HCT116 (cell line): ENCODE measurements at regions not wholly inside any gene's neighbourhood (a gene's known extent, or its start where the extent isn't known, plus 50 kb on each side); places are given as distances from the start of the nearest gene placed in this dataset.

Experiments
- ATAC-seq: fragments of 200-7000 bp; cut with Tn5 transposase; 2 replicates; pipeline ENCODE4 v1.9.1; 2020; ENCODE audit warnings: mild to moderate bottlenecking, moderate library complexity
- BruUV-seq: library from RNA; stranded (reverse); fragments of 400-500 nt; replicated peaks from 2 replicates; lab custom pipeline; 2021; lab: Mats Ljungman, UMichigan
- CTCF ChIA-PET: fragments of 300-600 bp; sonication (Branson Sonifier 250); formaldehyde crosslinking; loops from one replicate; lab custom pipeline; 2021; ENCODE audit warnings: antibody characterized with exemption; lab: Charles Lee
- POLR2A ChIA-PET: fragments of 300-600, 350-600 bp; sonication (Branson Sonifier 250); formaldehyde crosslinking; loops from one replicate; lab custom pipeline; 2021; ENCODE audit warnings: antibody characterized with exemption; lab: Charles Lee
- RAD21 ChIA-PET, 2 experiments: fragments of 300-600 bp; sonication (Branson Sonifier 250); formaldehyde crosslinking; loops; one replicate each; lab custom pipeline; 2023; ENCODE audit warnings: low total read pairs in 2 of 2; ENCODE audit not compliant: uncharacterized antibody in 2 of 2, unreplicated experiment in 2 of 2, low non-redundant PET in 1 of 2; lab: Charles Lee
- DNase-seq: peaks from one replicate; pipeline ENCODE4 v3.0.0-alpha.2; 2010; ENCODE audit warnings: low read depth, low spot score
- H2AFZ ChIP-seq: fragments of 200-600 bp; shearing (Covaris generic), sonication (generic); 2 replicates; pipeline ENCODE4 v1.6.1; 2017; ENCODE audit warnings: low read depth, mixed run types, mixed read lengths, antibody characterized with exemption, low read length; ENCODE audit not compliant: poor library complexity, severe bottlenecking
- H3K27ac ChIP-seq: 2 replicates; pipeline ENCODE4 v1.5.1; 2012; ENCODE audit warnings: low read depth, low read length
- H3K27me3 ChIP-seq: fragments of 200-600 bp; sonication (generic); 2 replicates; pipeline ENCODE4 v1.6.1; 2016; ENCODE audit warnings: mixed run types, low read length, mixed read lengths; ENCODE audit not compliant: insufficient read depth
- H3K36me3 ChIP-seq, 2 experiments: fragments of 200-500 bp in 1 of 2; fragments of 200-600 bp in 1 of 2; sonication (Bioruptor generic) in 1 of 2; sonication (generic) in 1 of 2; 2 replicates each; pipeline versions ENCODE4 v1.5.1 to v1.6.1; 2014 to 2016; ENCODE audit warnings: low read length in 2 of 2, inconsistent platforms in 1 of 2, mixed read lengths in 1 of 2, mixed run types in 1 of 2; ENCODE audit not compliant: insufficient read depth in 2 of 2, control insufficient read depth in 1 of 2
- H3K4me1 ChIP-seq, 2 experiments: fragments of 200-600 bp in 1 of 2; sonication (generic) in 1 of 2; 2 replicates each; pipeline versions ENCODE4 v1.5.1 to v1.6.1; 2012 to 2017; ENCODE audit warnings: low read length in 2 of 2, inconsistent platforms in 1 of 2, mild to moderate bottlenecking in 1 of 2, mixed read lengths in 1 of 2, mixed run types in 1 of 2, moderate library complexity in 1 of 2; ENCODE audit not compliant: insufficient read depth in 2 of 2, control insufficient read depth in 1 of 2
- H3K4me2 ChIP-seq: fragments of 200-600 bp; sonication (generic); 2 replicates; pipeline ENCODE4 v1.6.1; 2017; ENCODE audit warnings: mixed run types, low read length, mixed read lengths
- H3K4me3 ChIP-seq, 2 experiments: fragments of 200-600 bp in 1 of 2; sonication (generic) in 1 of 2; replicated peaks in 1 of 2; 2 replicates each; pipeline ENCODE4 v1.5.1; 2011 to 2016; ENCODE audit warnings: low read length in 2 of 2, control low read depth in 1 of 2, low read depth in 1 of 2, mild to moderate bottlenecking in 1 of 2, mixed read lengths in 1 of 2, mixed run types in 1 of 2
- H3K79me2 ChIP-seq: fragments of 200-600 bp; sonication (generic); 2 replicates; pipeline ENCODE4 v1.6.1; 2017; ENCODE audit warnings: mild to moderate bottlenecking, mixed run types, low read length, moderate library complexity, mixed read lengths; ENCODE audit not compliant: insufficient read depth
- H3K9ac ChIP-seq: fragments of 200-600 bp; sonication (generic); 2 replicates; pipeline ENCODE4 v1.6.1; 2016; ENCODE audit warnings: low read length, mixed read lengths
- H3K9me2 ChIP-seq: fragments of 200-600 bp; sonication (generic), shearing (Covaris generic); 2 replicates; pipeline ENCODE4 v1.6.1; 2017; ENCODE audit warnings: mixed run types, mild to moderate bottlenecking, moderate library complexity; ENCODE audit not compliant: insufficient read depth
- H3K9me3 ChIP-seq, 2 experiments: fragments of 200-500 bp in 1 of 2; fragments of 200-600 bp in 1 of 2; sonication (Bioruptor generic) in 1 of 2; sonication (generic) in 1 of 2; 2 replicates each; pipeline ENCODE4 v1.6.1; 2014 to 2017; ENCODE audit warnings: low read length in 2 of 2, mixed read lengths in 2 of 2, inconsistent platforms in 1 of 2, low read depth in 1 of 2, mild to moderate bottlenecking in 1 of 2, mixed run types in 1 of 2, moderate library complexity in 1 of 2; ENCODE audit not compliant: control insufficient read depth in 1 of 2, insufficient read depth in 1 of 2
- H4K20me1 ChIP-seq: fragments of 200-600 bp; sonication (generic), shearing (Covaris generic); 2 replicates; pipeline ENCODE4 v1.6.1; 2017; ENCODE audit warnings: mixed run types, mild to moderate bottlenecking, moderate library complexity; ENCODE audit not compliant: insufficient read depth
- CBX3 ChIP-seq: IDR thresholded peaks from 2 replicates; pipeline ENCODE4 v1.6.1; 2012; ENCODE audit warnings: low read depth
- CEBPB ChIP-seq: IDR thresholded peaks from 2 replicates; pipeline ENCODE4 v1.6.1; 2012; ENCODE audit warnings: low read depth
- EGR1 ChIP-seq: IDR thresholded peaks from 2 replicates; pipeline ENCODE4 v1.6.1; 2012; ENCODE audit warnings: low read depth
- EZH2phosphoT487 ChIP-seq: fragments of 200-600 bp; IDR thresholded peaks from 2 replicates; pipeline ENCODE4 v1.6.1; 2018; ENCODE audit warnings: antibody characterized with exemption, borderline replicate concordance
- FOSL1 ChIP-seq: IDR thresholded peaks from 2 replicates; pipeline ENCODE4 v1.6.1; 2012; ENCODE audit warnings: low read depth
- JUND ChIP-seq: IDR thresholded peaks from 2 replicates; pipeline ENCODE4 v1.6.1; 2012
- POLR2A ChIP-seq: IDR thresholded peaks from 2 replicates; pipeline ENCODE4 v1.7.0; 2011; ENCODE audit warnings: borderline replicate concordance; ENCODE audit not compliant: insufficient read depth, insufficient read length; ENCODE audit errors: extremely low read depth
- POLR2AphosphoS5 ChIP-seq: IDR thresholded peaks from 2 replicates; pipeline ENCODE4 v1.6.1; 2011; ENCODE audit warnings: mild to moderate bottlenecking, low read depth, low read length, moderate library complexity
- SIN3A ChIP-seq: IDR thresholded peaks from 2 replicates; pipeline ENCODE4 v1.6.1; 2012; ENCODE audit warnings: low read depth
- SP1 ChIP-seq: IDR thresholded peaks from 2 replicates; pipeline ENCODE4 v1.6.1; 2012; ENCODE audit warnings: low read depth
- SRF ChIP-seq: IDR thresholded peaks from 2 replicates; pipeline ENCODE4 v1.6.1; 2012; ENCODE audit warnings: low read depth
- TCF7L2 ChIP-seq: IDR thresholded peaks from 2 replicates; pipeline ENCODE4 v1.7.0; 2011; ENCODE audit warnings: borderline replicate concordance, inconsistent platforms; ENCODE audit not compliant: insufficient read depth, insufficient read length; ENCODE audit errors: extremely low read depth
- YY1 ChIP-seq: IDR thresholded peaks from 2 replicates; pipeline ENCODE4 v1.6.1; 2011; ENCODE audit warnings: low read length, low read depth, moderate library complexity, mild to moderate bottlenecking; ENCODE audit not compliant: insufficient replicate concordance; ENCODE audit errors: extremely low read depth
- ZFX ChIP-seq: fragments of 450-650 bp; IDR thresholded peaks from 2 replicates; pipeline ENCODE4 v1.6.1; 2017
- ZNF274 ChIP-seq: fragments of 200-500 bp; sonication (Bioruptor generic); IDR thresholded peaks from 2 replicates; pipeline ENCODE4 v1.6.1; 2014; ENCODE audit warnings: mild to moderate bottlenecking, low read depth, low read length, inconsistent platforms
- intact Hi-C: fragments of 100-400 bp; cut with micrococcal nuclease; formaldehyde crosslinking; loops from 2 replicates; pipeline ENCODE4 v1.10.0; 2022
- TF ChIP-seq, protein P1 (sequence below): IDR thresholded peaks from 2 replicates; pipeline ENCODE4 v1.6.1; 2012
- TF ChIP-seq, protein P2 (sequence below): IDR thresholded peaks from 2 replicates; pipeline ENCODE4 v1.6.1; 2012; ENCODE audit warnings: low read depth
- TF ChIP-seq, protein P3 (sequence below): IDR thresholded peaks from 2 replicates; pipeline ENCODE4 v1.6.1; 2012

DNA sequence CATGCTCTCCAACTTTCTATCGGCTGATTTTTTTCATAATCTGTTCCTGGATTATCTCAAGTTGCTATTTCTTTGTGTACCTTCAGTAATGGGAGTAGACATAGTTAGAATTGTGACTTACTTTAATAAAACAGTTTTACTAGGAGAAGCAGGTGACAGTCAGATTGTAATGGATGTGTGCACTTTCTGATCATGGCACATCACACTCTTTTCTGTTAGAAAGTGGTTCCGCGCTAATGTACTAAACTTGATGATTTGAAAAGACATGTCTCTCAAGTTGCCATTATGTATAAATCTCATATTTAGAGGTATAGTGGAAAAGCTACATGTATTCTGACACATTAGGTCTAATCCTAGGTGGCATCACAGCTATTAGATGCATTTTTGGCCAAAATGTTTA, 121.3 kb upstream of the CDH8 start (continued):
- no peak for TF ChIP-seq YY1
- no peak for TF ChIP-seq EGR1

DNA sequence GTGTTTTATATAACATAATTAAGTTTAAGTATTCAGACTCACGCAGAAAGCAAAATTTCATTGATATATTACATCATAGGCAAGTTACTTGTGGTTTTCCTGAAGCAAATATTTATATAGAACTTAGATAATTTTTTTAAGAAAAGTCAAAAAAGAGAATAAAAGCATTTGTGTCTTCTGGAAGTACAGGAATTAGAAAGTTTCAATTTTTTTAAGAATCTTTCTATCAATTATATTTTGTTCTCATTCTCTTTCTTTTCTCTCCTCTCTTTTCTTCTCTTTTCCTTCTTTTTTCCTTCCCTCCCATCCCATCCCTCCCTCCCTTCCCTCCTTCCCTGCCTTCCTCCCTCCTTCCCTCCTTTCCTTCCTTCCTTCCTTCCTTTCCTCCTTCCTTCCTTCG, 120.7 kb upstream of the CDH8 start:
- Histone ChIP-seq H3K4me1 (no peaks in the 10 kb centered on the region), H2AFZ (no peak overlapping the region), H4K20me1 (no peaks in the 10 kb centered on the region), H3K4me2 (no peak overlapping the region), H3K27me3 (no peaks in the 10 kb centered on the region), H3K9me3 (no peaks in the 10 kb centered on the region; a peak in 2 of 4 replicates), H3K36me3 (no peaks in the 10 kb centered on the region), H3K27ac (no peak overlapping the region), H3K79me2 (no peaks in the 10 kb centered on the region), H3K9me2 (no peaks in the 10 kb centered on the region), H3K4me3 (no peak overlapping the region), H3K9ac (no peak overlapping the region)
- ChIA-PET CTCF (no interaction called here), POLR2A (no interaction called here), RAD21 (no interaction called here)
- ATAC-seq, result no peak
- DNase-seq, result no peak
- no TSS peak for BruUV-seq
- TF ChIP-seq, protein P1, sequence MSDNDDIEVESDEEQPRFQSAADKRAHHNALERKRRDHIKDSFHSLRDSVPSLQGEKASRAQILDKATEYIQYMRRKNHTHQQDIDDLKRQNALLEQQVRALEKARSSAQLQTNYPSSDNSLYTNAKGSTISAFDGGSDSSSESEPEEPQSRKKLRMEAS, result no peak
- TF ChIP-seq POLR2AphosphoS5 (no peak), SP1 (no peak), CBX3 (no peak), EZH2phosphoT487 (no peak), CEBPB (no peak), SRF (no peak), EGR1 (no peak), ZFX (no peak), SIN3A (no peak), YY1 (no peak), JUND (no peak), POLR2A (no peak), ZNF274 (no peak), FOSL1 (no peak), TCF7L2 (no peak)
- TF ChIP-seq, protein P2, sequence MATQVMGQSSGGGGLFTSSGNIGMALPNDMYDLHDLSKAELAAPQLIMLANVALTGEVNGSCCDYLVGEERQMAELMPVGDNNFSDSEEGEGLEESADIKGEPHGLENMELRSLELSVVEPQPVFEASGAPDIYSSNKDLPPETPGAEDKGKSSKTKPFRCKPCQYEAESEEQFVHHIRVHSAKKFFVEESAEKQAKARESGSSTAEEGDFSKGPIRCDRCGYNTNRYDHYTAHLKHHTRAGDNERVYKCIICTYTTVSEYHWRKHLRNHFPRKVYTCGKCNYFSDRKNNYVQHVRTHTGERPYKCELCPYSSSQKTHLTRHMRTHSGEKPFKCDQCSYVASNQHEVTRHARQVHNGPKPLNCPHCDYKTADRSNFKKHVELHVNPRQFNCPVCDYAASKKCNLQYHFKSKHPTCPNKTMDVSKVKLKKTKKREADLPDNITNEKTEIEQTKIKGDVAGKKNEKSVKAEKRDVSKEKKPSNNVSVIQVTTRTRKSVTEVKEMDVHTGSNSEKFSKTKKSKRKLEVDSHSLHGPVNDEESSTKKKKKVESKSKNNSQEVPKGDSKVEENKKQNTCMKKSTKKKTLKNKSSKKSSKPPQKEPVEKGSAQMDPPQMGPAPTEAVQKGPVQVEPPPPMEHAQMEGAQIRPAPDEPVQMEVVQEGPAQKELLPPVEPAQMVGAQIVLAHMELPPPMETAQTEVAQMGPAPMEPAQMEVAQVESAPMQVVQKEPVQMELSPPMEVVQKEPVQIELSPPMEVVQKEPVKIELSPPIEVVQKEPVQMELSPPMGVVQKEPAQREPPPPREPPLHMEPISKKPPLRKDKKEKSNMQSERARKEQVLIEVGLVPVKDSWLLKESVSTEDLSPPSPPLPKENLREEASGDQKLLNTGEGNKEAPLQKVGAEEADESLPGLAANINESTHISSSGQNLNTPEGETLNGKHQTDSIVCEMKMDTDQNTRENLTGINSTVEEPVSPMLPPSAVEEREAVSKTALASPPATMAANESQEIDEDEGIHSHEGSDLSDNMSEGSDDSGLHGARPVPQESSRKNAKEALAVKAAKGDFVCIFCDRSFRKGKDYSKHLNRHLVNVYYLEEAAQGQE, result no peak
- TF ChIP-seq, protein P3, sequence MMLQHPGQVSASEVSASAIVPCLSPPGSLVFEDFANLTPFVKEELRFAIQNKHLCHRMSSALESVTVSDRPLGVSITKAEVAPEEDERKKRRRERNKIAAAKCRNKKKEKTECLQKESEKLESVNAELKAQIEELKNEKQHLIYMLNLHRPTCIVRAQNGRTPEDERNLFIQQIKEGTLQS, result no peak
- intact Hi-C loops, result no loop called here
